ENCODE measurements at regions not wholly inside any gene's neighbourhood (a gene's known extent, or its start where the extent isn't known, plus 50 kb on each side); places are given as distances from the start of the nearest gene placed in this dataset.

DNA sequence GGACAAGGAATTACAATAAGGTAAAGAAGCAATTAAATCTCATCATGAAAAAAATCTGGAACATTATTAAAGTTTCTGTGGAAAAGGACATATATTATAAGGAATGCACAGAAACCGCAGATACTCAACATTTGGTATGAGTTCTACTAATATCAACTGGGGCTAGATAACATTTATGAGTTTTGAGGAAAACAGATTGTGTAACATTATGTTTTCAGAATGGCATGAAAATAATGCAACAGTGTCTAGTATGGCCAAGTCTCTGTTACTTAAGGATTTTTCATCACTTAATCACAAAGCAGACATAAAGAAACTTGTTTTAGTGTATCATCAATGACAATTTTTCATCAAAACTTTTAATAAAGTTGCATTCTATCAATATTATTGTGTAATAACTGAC lies 785.0 kb downstream of the GLUD2 start:
- Histone ChIP-seq H3K27ac (ENCODE audit: control insufficient read depth, insufficient read depth) (no peak overlapping the region), H2AFZ (ENCODE audit: control insufficient read depth, low read depth, low read length) (no peak overlapping the region), H3K36me3 (ENCODE audit: control insufficient read depth in 2 of 2, insufficient read depth in 2 of 2, low read length in 1 of 2) (no peaks in the 10 kb centered on the region), H3K9ac (ENCODE audit: control insufficient read depth, insufficient read depth, low read length) (no peak overlapping the region), H4K20me1 (ENCODE audit: control insufficient read depth, insufficient read depth) (no peaks in the 10 kb centered on the region), H3K27me3 (replicated peaks in 1 of 2; ENCODE audit: control insufficient read depth in 2 of 2, insufficient read depth in 2 of 2, low read length in 1 of 2) (no peaks in the 10 kb centered on the region), H3K4me1 (ENCODE audit: control insufficient read depth, insufficient read depth, low read length) (no peaks in the 10 kb centered on the region), H3K4me2 (ENCODE audit: control insufficient read depth, insufficient read depth) (no peak overlapping the region), H3K9me3 (replicated peaks; ENCODE audit: control insufficient read depth, insufficient read depth, low read length) (no peaks in the 10 kb centered on the region), H3K4me3 (no peak overlapping the region), H3K79me2 (ENCODE audit: control insufficient read depth, insufficient read depth, low read length) (no peaks in the 10 kb centered on the region)
- TF ChIP-seq CBX3 (IDR thresholded peaks at IDR 0.05; ENCODE audit: borderline replicate concordance, low read depth) (no peak), PML (IDR thresholded peaks at IDR 0.05; ENCODE audit: low read length) (no peak), NRF1 (conservative IDR thresholded peaks at IDR 0.05; ENCODE audit: low read depth, low read length) (no peak), CREM (IDR thresholded peaks at IDR 0.05; ENCODE audit: low read depth) (no peak), MEF2B (IDR thresholded peaks at IDR 0.05; ENCODE audit: partially characterized antibody, poor library complexity, severe bottlenecking) (no peak), EGR1 (IDR thresholded peaks at IDR 0.05; ENCODE audit: borderline replicate concordance in 1 of 2, low read depth in 2 of 2, low read length in 2 of 2) (no peak)
- TF ChIP-seq, protein P1, sequence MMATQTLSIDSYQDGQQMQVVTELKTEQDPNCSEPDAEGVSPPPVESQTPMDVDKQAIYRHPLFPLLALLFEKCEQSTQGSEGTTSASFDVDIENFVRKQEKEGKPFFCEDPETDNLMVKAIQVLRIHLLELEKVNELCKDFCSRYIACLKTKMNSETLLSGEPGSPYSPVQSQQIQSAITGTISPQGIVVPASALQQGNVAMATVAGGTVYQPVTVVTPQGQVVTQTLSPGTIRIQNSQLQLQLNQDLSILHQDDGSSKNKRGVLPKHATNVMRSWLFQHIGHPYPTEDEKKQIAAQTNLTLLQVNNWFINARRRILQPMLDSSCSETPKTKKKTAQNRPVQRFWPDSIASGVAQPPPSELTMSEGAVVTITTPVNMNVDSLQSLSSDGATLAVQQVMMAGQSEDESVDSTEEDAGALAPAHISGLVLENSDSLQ (IDR thresholded peaks at IDR 0.05) = no peak
- no TSS peak for BruUV-seq (replicated peaks)
- CTCF ChIA-PET = no interaction called here
- in situ Hi-C loops (cut with MboI) (no loop called here), intact Hi-C loops (cut with micrococcal nuclease; ENCODE audit: unreplicated experiment) (no loop called here)
- FAIRE-seq (no peak), ATAC-seq (no peak), DNase-seq (ENCODE audit: low read depth, low spot score) (no peak)
- SMC1A ChIA-PET (ENCODE audit: uncharacterized antibody, unreplicated experiment) = no interaction called here
- WGBS (ENCODE audit: insufficient coverage, insufficient replicate concordance, low lambda C conversion rate, missing lambda C conversion rate) = 0% methylated on average over 1 of the region's 1 CpG
- POLR2A ChIA-PET = no interaction called here
- RAD21 ChIA-PET (ENCODE audit: unreplicated experiment) = no interaction called here

DNA sequence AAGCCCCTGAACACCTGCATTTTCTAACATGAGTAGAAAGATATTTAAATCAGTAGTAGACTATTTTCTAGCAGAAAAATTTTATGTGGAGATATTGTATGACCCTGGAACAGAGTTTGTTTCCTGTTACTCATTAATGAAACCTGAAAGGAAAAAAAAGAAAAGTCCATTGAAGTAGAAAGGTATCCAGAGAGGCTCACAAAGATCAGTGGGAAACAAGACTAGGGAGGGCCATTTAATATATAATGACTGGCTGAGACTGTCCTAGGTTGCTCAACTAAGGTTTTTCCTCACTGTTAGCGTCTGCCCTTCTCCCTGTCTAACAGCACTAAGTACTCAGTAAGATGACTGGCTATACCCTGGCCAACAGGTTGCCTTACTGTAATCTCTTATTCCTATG lies 788.6 kb downstream of the GLUD2 start:
- ATAC-seq (no peak), DNase-seq (ENCODE audit: low read depth, low spot score) (no peak), FAIRE-seq (no peak)
- BruUV-seq (replicated peaks) = no TSS peak
- Histone ChIP-seq H3K4me1 (ENCODE audit: control insufficient read depth, insufficient read depth, low read length) (no peaks in the 10 kb centered on the region), H3K9me3 (replicated peaks; ENCODE audit: control insufficient read depth, insufficient read depth, low read length) (no peaks in the 10 kb centered on the region), H3K27me3 (replicated peaks in 1 of 2; ENCODE audit: control insufficient read depth in 2 of 2, insufficient read depth in 2 of 2, low read length in 1 of 2) (no peaks in the 10 kb centered on the region), H4K20me1 (ENCODE audit: control insufficient read depth, insufficient read depth) (no peaks in the 10 kb centered on the region), H3K4me2 (ENCODE audit: control insufficient read depth, insufficient read depth) (no peak overlapping the region), H3K4me3 (no peak overlapping the region), H3K79me2 (ENCODE audit: control insufficient read depth, insufficient read depth, low read length) (no peaks in the 10 kb centered on the region), H3K27ac (ENCODE audit: control insufficient read depth, insufficient read depth) (no peak overlapping the region), H3K9ac (ENCODE audit: control insufficient read depth, insufficient read depth, low read length) (no peak overlapping the region), H2AFZ (ENCODE audit: control insufficient read depth, low read depth, low read length) (no peak overlapping the region), H3K36me3 (ENCODE audit: control insufficient read depth in 2 of 2, insufficient read depth in 2 of 2, low read length in 1 of 2) (no peaks in the 10 kb centered on the region)
- POLR2A ChIA-PET = no interaction called here
- 0% methylated on average over 1 of the region's 1 CpG for WGBS (ENCODE audit: insufficient coverage, insufficient replicate concordance, low lambda C conversion rate, missing lambda C conversion rate)
- intact Hi-C loops (cut with micrococcal nuclease; ENCODE audit: unreplicated experiment) (no loop called here), in situ Hi-C loops (cut with MboI) (no loop called here)
- TF ChIP-seq, protein P2, sequence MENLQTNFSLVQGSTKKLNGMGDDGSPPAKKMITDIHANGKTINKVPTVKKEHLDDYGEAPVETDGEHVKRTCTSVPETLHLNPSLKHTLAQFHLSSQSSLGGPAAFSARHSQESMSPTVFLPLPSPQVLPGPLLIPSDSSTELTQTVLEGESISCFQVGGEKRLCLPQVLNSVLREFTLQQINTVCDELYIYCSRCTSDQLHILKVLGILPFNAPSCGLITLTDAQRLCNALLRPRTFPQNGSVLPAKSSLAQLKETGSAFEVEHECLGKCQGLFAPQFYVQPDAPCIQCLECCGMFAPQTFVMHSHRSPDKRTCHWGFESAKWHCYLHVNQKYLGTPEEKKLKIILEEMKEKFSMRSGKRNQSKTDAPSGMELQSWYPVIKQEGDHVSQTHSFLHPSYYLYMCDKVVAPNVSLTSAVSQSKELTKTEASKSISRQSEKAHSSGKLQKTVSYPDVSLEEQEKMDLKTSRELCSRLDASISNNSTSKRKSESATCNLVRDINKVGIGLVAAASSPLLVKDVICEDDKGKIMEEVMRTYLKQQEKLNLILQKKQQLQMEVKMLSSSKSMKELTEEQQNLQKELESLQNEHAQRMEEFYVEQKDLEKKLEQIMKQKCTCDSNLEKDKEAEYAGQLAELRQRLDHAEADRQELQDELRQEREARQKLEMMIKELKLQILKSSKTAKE (IDR thresholded peaks at IDR 0.05; ENCODE audit: low read depth, poor library complexity, severe bottlenecking) = no peak
- TF ChIP-seq MYB (IDR thresholded peaks at IDR 0.05; ENCODE audit: borderline replicate concordance, low read depth, low read length) (no peak), FOXK2 (IDR thresholded peaks at IDR 0.05) (no peak), IKZF2 (IDR thresholded peaks at IDR 0.05) (no peak), ESRRA (IDR thresholded peaks at IDR 0.05; ENCODE audit: low read length) (no peak), NFYB (IDR thresholded peaks at IDR 0.05; ENCODE audit: insufficient read depth, low read depth, low read length) (no peak), TCF3 (IDR thresholded peaks at IDR 0.05; ENCODE audit: borderline replicate concordance, insufficient read depth, low read depth, low read length) (no peak), TAF1 (IDR thresholded peaks at IDR 0.05; ENCODE audit: borderline replicate concordance, low read depth, low read length) (no peak), IKZF1 (conservative IDR thresholded peaks at IDR 0.05) (no peak), HCFC1 (IDR thresholded peaks at IDR 0.05; ENCODE audit: low read length) (no peak), NR2F1 (conservative IDR thresholded peaks at IDR 0.05) (no peak), NRF1 (conservative IDR thresholded peaks at IDR 0.05; ENCODE audit: low read depth, low read length) (no peak)
- CTCF ChIA-PET = no interaction called here
- SMC1A ChIA-PET (ENCODE audit: uncharacterized antibody, unreplicated experiment) = no interaction called here
- RAD21 ChIA-PET (ENCODE audit: unreplicated experiment) = no interaction called here

Data from GM12878 (cell line).